ENCODE measurements at regions not wholly inside any gene's neighbourhood (a gene's known extent, or its start where the extent isn't known, plus 50 kb on each side); places are given as distances from the start of the nearest gene placed in this dataset.
A peak's percentile ranks its signal among the peaks of the same experiment; 100 is the strongest.

GRCh38 chr6:156564807-156565149 lies 212.4 kb upstream of the ARID1B start:
- no peaks in the 10 kb centered on the region for H3K27me3 Mint-ChIP-seq (ENCODE audit: insufficient read depth, low read depth, poor library complexity)
- no peak overlapping the region for H3K4me3 ChIP-seq
- no peaks in the 10 kb centered on the region for H4K20me1 ChIP-seq (replicated peaks; ENCODE audit: insufficient read depth)
- no peaks in the 10 kb centered on the region for H3K79me2 ChIP-seq (replicated peaks; ENCODE audit: insufficient read depth)
- H3K36me3 Mint-ChIP-seq (ENCODE audit: low read depth): peaks cover 3% of the 10 kb centered on the region; the same call in 2 of the 3 replicates
- no peak overlapping the region for H3K27ac Mint-ChIP-seq
- no peaks in the 10 kb centered on the region for H3F3A ChIP-seq (replicated peaks; ENCODE audit: low read depth)
- H3K36me3 ChIP-seq (ENCODE audit: insufficient read depth): no peaks in the 10 kb centered on the region
- no peaks in the 10 kb centered on the region for H3K4me1 ChIP-seq (ENCODE audit: insufficient read depth)
- TF ChIP-seq JUNB (IDR thresholded peaks at IDR 0.05; ENCODE audit: unreplicated experiment) (no peak), POLR2AphosphoS5 (IDR thresholded peaks at IDR 0.05; ENCODE audit: low read depth) (no peak), EZH2phosphoT487 (IDR thresholded peaks at IDR 0.05; ENCODE audit: unreplicated experiment) (no peak), REST (IDR thresholded peaks at IDR 0.05; ENCODE audit: unreplicated experiment) (no peak)
- ATAC-seq: peak; percentile 35
- no peak overlapping the region for H3K4me2 ChIP-seq
- no peaks in the 10 kb centered on the region for H3K9me2 ChIP-seq (ENCODE audit: insufficient read depth)
- H3K4me1 Mint-ChIP-seq: peaks cover 4% of the 10 kb centered on the region; the same call in 1 of the 3 replicates
- no peak overlapping the region for H3K27ac ChIP-seq (ENCODE audit: low read depth)
- no peak overlapping the region for H3K4me3 Mint-ChIP-seq
- H3K9me3 Mint-ChIP-seq: peaks cover 20% of the 10 kb centered on the region
- no peaks in the 10 kb centered on the region for H3K27me3 ChIP-seq (ENCODE audit: insufficient read depth)
- DNase-seq (ENCODE audit: low spot score): no peak
- H2AFZ ChIP-seq: peak overlapping the region; percentile 88

- H3K36me3 ChIP-seq (ENCODE audit: insufficient read depth): no peaks in the 10 kb centered on the region
- Mint-ChIP-seq H3K36me3 (ENCODE audit: low read depth) (peaks cover 3% of the 10 kb centered on the region; the same call in 2 of the 3 replicates), H3K4me3 (no peak overlapping the region), H3K27me3 (ENCODE audit: insufficient read depth, low read depth, poor library complexity) (no peaks in the 10 kb centered on the region), H3K4me1 (peaks cover 4% of the 10 kb centered on the region; the same call in 1 of the 3 replicates), H3K27ac (no peak overlapping the region), H3K9me3 (peaks cover 20% of the 10 kb centered on the region)
- H3K27me3 ChIP-seq (ENCODE audit: insufficient read depth): no peaks in the 10 kb centered on the region
- no peaks in the 10 kb centered on the region for H3K9me2 ChIP-seq (ENCODE audit: insufficient read depth)
- H3K79me2 ChIP-seq (replicated peaks; ENCODE audit: insufficient read depth): no peaks in the 10 kb centered on the region
- H3K27ac ChIP-seq (ENCODE audit: low read depth): no peak overlapping the region
- no peak overlapping the region for H3K4me2 ChIP-seq
- peak; percentile 99 for ATAC-seq
- TF ChIP-seq JUNB (IDR thresholded peaks at IDR 0.05; ENCODE audit: unreplicated experiment): no peak
- TF ChIP-seq CTCF (conservative IDR thresholded peaks at IDR 0.05; ENCODE audit: low read depth in 2 of 2): peak; percentile 92
- no peak overlapping the region for H3K4me3 ChIP-seq
- H3F3A ChIP-seq (replicated peaks; ENCODE audit: low read depth): no peaks in the 10 kb centered on the region
- H3K4me1 ChIP-seq (ENCODE audit: insufficient read depth): no peaks in the 10 kb centered on the region
- DNase-seq (ENCODE audit: low spot score): peak; percentile 81
- no peaks in the 10 kb centered on the region for H4K20me1 ChIP-seq (replicated peaks; ENCODE audit: insufficient read depth)
- H2AFZ ChIP-seq: peak overlapping the region; percentile 88
Observed at GRCh38 chr6:156564127-156564806, 212.9 kb upstream of the ARID1B start.

Measured in GM23338 (cell line).